SU-DHL-6 (cell line): ENCODE measurements at regions not wholly inside any gene's neighbourhood (a gene's known extent, or its start where the extent isn't known, plus 50 kb on each side); places are given as distances from the start of the nearest gene placed in this dataset.
"Not testable (repeated sequence)": the region's sequence is repeated elsewhere in the genome, so short reads cannot be mapped to it uniquely, and the experiment has no call there.

Experiments used
- H2AFZ ChIP-seq: fragments of 200-600 bp; sonication (generic); 2 replicates; pipeline ENCODE4 v1.6.1; 2014; ENCODE audit warnings: low read depth, mild to moderate bottlenecking, moderate library complexity, mixed read lengths, antibody characterized with exemption, low read length; ENCODE audit not compliant: severe bottlenecking
- H3F3A ChIP-seq: fragments of 200-600 bp; shearing (Covaris generic); 2 replicates; pipeline ENCODE4 v1.6.0; 2016; ENCODE audit warnings: antibody characterized with exemption, mild to moderate bottlenecking; ENCODE audit not compliant: insufficient read depth
- H3K27ac ChIP-seq: fragments of 200-600 bp; sonication (generic); 2 replicates; pipeline ENCODE4 v1.5.1; 2016; ENCODE audit warnings: low read depth, mild to moderate bottlenecking, low read length, moderate library complexity, mixed read lengths
- H3K27me3 ChIP-seq: fragments of 200-600 bp; sonication (generic), shearing (Covaris generic); 2 replicates; pipeline ENCODE4 v1.6.0; 2014; ENCODE audit warnings: mild to moderate bottlenecking, low read length
- H3K36me3 ChIP-seq: fragments of 200-600 bp; sonication (generic); 2 replicates; pipeline ENCODE4 v1.6.1; 2014; ENCODE audit warnings: mild to moderate bottlenecking, low read length, mixed read lengths
- H3K4me2 ChIP-seq: fragments of 300-600, 200-600 bp; shearing (Covaris generic), sonication (generic); 2 replicates; pipeline ENCODE4 v1.6.0; 2014; ENCODE audit warnings: low read length, low read depth, mild to moderate bottlenecking; ENCODE audit not compliant: poor library complexity, severe bottlenecking
- H3K4me3 ChIP-seq: fragments of 200-600 bp; sonication (generic); 2 replicates; pipeline ENCODE4 v1.5.1; 2014; ENCODE audit warnings: antibody characterized with exemption, low read length, mild to moderate bottlenecking, mixed read lengths; ENCODE audit not compliant: insufficient read depth, poor library complexity, severe bottlenecking
- H3K79me2 ChIP-seq: fragments of 200-600 bp; sonication (generic); 2 replicates; pipeline ENCODE4 v1.6.1; 2014; ENCODE audit warnings: mild to moderate bottlenecking, low read length, moderate library complexity; ENCODE audit not compliant: insufficient read depth
- H3K9ac ChIP-seq: fragments of 200-600 bp; sonication (generic); 2 replicates; pipeline ENCODE4 v1.7.0; 2014; ENCODE audit warnings: mild to moderate bottlenecking, low read length
- H3K9me2 ChIP-seq: fragments of 200-600 bp; sonication (generic); replicated peaks from 2 replicates; pipeline ENCODE4 v1.6.1; 2014; ENCODE audit warnings: low read length; ENCODE audit not compliant: insufficient read depth
- H3K9me3 ChIP-seq: fragments of 200-600 bp; sonication (generic); 2 replicates; pipeline ENCODE4 v1.6.1; 2014; ENCODE audit warnings: low read length, mixed read lengths; ENCODE audit not compliant: insufficient read depth
- H4K20me1 ChIP-seq: fragments of 200-600 bp; sonication (generic); 2 replicates; pipeline ENCODE4 v1.6.1; 2014; ENCODE audit warnings: low read depth, mild to moderate bottlenecking, antibody characterized with exemption, low read length, moderate library complexity, mixed read lengths
- CTCF ChIP-seq: fragments of 200-600 bp; sonication (generic); IDR thresholded peaks from one replicate; pipeline ENCODE4 v1.5.1; 2017; ENCODE audit warnings: antibody characterized with exemption, mild to moderate bottlenecking, low read length, moderate library complexity; ENCODE audit not compliant: insufficient read depth, poor library complexity, severe bottlenecking
- EZH2phosphoT487 ChIP-seq: fragments of 200-600 bp; sonication (generic), shearing (Covaris generic); conservative IDR thresholded peaks from 2 replicates; pipeline ENCODE4 v1.6.1; 2018; ENCODE audit warnings: mild to moderate bottlenecking, antibody characterized with exemption, low read length, moderate library complexity, mixed read lengths

DNA sequence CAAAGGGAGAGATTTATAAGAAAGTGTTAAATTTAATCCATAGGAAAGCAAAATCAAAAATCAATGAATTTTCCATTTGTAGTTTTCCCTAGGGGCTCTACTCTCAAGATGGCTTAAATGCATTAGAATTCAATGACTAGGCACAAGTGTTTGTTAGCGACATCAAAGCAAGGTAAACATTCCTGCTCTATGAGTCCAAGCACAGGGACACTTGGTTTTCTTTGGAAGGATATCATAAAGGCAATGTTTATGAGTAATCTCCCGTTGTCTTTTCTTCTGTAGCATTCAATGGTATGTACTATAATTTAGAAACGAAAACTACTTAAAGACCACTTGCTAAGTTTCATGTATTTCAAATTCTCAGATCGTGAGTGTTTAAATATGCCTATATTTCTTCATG, 54.8 kb upstream of the ZNF717 start:
- not testable (repeated sequence) for H3K36me3 ChIP-seq, H3K9me2 ChIP-seq, H3K4me3 ChIP-seq, H2AFZ ChIP-seq, H4K20me1 ChIP-seq, H3K79me2 ChIP-seq, H3K27ac ChIP-seq, H3F3A ChIP-seq, H3K9ac ChIP-seq, H3K9me3 ChIP-seq, H3K4me2 ChIP-seq, H3K27me3 ChIP-seq

- H3K9me2 ChIP-seq, H3K4me3 ChIP-seq, H2AFZ ChIP-seq, H3K9ac ChIP-seq, H3K79me2 ChIP-seq, H3K36me3 ChIP-seq, H3K27ac ChIP-seq, H3F3A ChIP-seq, H3K9me3 ChIP-seq, H3K4me2 ChIP-seq, H3K27me3 ChIP-seq, H4K20me1 ChIP-seq: not testable (repeated sequence)
Observed at GRCh38 chr3:75850301-75851008, 65.1 kb upstream of the ZNF717 start.

- H3K4me3 ChIP-seq, result no peak overlapping the region
- H3K4me2 ChIP-seq, result no peak overlapping the region
- H3F3A ChIP-seq, result no peaks in the 10 kb centered on the region
- H3K9ac ChIP-seq, result no peak overlapping the region
- no peaks in the 10 kb centered on the region for H3K9me3 ChIP-seq
- no peaks in the 10 kb centered on the region for H3K79me2 ChIP-seq
- no peaks in the 10 kb centered on the region for H3K27me3 ChIP-seq
- no peaks in the 10 kb centered on the region for H4K20me1 ChIP-seq
- TF ChIP-seq EZH2phosphoT487 (no peak), CTCF (no peak)
- H3K9me2 ChIP-seq, result no peaks in the 10 kb centered on the region
- no peak overlapping the region for H3K27ac ChIP-seq
- no peak overlapping the region for H2AFZ ChIP-seq
- no peaks in the 10 kb centered on the region for H3K36me3 ChIP-seq
Observed at GRCh38 chr3:75863130-75863529, 77.8 kb upstream of the ZNF717 start.

DNA sequence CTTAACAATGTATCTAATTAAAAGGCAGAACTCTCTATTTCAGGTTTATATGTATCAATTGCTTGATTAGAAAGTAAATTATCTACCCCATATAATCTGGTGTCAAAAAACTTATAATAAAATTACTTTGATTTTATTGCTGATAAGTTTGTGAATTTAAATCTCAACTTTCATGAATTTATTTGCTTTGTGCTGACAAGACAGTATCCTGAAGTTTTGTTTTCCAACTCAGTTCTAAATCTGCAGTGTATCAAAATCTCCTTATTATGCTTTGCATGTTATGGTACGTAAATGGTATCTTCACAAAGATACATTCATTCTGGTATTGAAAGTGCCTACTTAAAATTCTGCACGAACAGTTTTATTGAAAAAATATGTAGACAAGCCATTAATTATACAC, 78.5 kb upstream of the ZNF717 start:
- Histone ChIP-seq H2AFZ (no peak overlapping the region), H3K4me2 (no peak overlapping the region), H3K36me3 (no peaks in the 10 kb centered on the region), H3K4me3 (no peak overlapping the region), H3K79me2 (no peaks in the 10 kb centered on the region), H3K27me3 (no peaks in the 10 kb centered on the region), H3K27ac (no peak overlapping the region), H4K20me1 (no peaks in the 10 kb centered on the region), H3K9me3 (no peaks in the 10 kb centered on the region), H3K9me2 (no peaks in the 10 kb centered on the region), H3K9ac (no peak overlapping the region), H3F3A (no peaks in the 10 kb centered on the region)
- TF ChIP-seq EZH2phosphoT487 (no peak), CTCF (no peak)

GRCh38 chr3:75883719-75884118, 98.4 kb upstream of the ZNF717 start:
- H2AFZ ChIP-seq, H3F3A ChIP-seq, H4K20me1 ChIP-seq, H3K4me3 ChIP-seq, H3K79me2 ChIP-seq, H3K9ac ChIP-seq, H3K4me2 ChIP-seq, H3K9me3 ChIP-seq, H3K9me2 ChIP-seq, H3K27ac ChIP-seq, H3K27me3 ChIP-seq, H3K36me3 ChIP-seq: not testable (repeated sequence)
